Transverse colon (tissue), 4 donors: ENCODE measurements at regions not wholly inside any gene's neighbourhood (a gene's known extent, or its start where the extent isn't known, plus 50 kb on each side); places are given as distances from the start of the nearest gene placed in this dataset.

Experiments used
- CTCF ChIP-seq, 5 experiments: fragments of 200-600 bp in 3 of 5; fragments of 450-650 bp in 2 of 5; sonication (generic) in 3 of 5; IDR thresholded peaks; 1 replicate in 2 of 5; 2 replicates in 3 of 5; pipeline ENCODE4 v1.5.1; 2016 to 2017; ENCODE audit warnings: antibody characterized with exemption in 5 of 5, inconsistent platforms in 3 of 5, mild to moderate bottlenecking in 2 of 5, moderate library complexity in 1 of 5
- EP300 ChIP-seq: sonication (generic); formaldehyde crosslinking; IDR thresholded peaks from one replicate; pipeline ENCODE4 v1.6.1; 2017; ENCODE audit warnings: antibody characterized with exemption, low read depth
- POLR2A ChIP-seq: fragments of 450-650 bp; IDR thresholded peaks from one replicate; pipeline ENCODE4 v1.6.1; 2016; ENCODE audit warnings: antibody characterized with exemption, mild to moderate bottlenecking, moderate library complexity
- POLR2AphosphoS5 ChIP-seq, 3 donors: sonication (generic); formaldehyde crosslinking; IDR thresholded peaks; one replicate each; pipeline ENCODE4 v1.6.1; 2016; ENCODE audit warnings: antibody characterized with exemption in 3 of 3

GRCh38 chr11:70730411-70730810 lies 332.1 kb downstream of the CTTN start:
- no peak for TF ChIP-seq POLR2AphosphoS5 (IDR thresholded peaks at IDR 0.05)
- TF ChIP-seq POLR2A: no peak
- TF ChIP-seq CTCF (IDR thresholded peaks at IDR 0.05): no peak
- no peak for TF ChIP-seq EP300
